Glomerular visceral epithelial cell (primary cell): ENCODE measurements at regions not wholly inside any gene's neighbourhood (a gene's known extent, or its start where the extent isn't known, plus 50 kb on each side); places are given as distances from the start of the nearest gene placed in this dataset.
"Not testable (repeated sequence)": the region's sequence is repeated elsewhere in the genome, so short reads cannot be mapped to it uniquely, and the experiment has no call there.

ENCODE experiments used
- DNase-seq: peaks from one replicate; pipeline ENCODE4 v3.0.0-alpha.2; 2016; ENCODE audit errors: extremely low spot score

DNA sequence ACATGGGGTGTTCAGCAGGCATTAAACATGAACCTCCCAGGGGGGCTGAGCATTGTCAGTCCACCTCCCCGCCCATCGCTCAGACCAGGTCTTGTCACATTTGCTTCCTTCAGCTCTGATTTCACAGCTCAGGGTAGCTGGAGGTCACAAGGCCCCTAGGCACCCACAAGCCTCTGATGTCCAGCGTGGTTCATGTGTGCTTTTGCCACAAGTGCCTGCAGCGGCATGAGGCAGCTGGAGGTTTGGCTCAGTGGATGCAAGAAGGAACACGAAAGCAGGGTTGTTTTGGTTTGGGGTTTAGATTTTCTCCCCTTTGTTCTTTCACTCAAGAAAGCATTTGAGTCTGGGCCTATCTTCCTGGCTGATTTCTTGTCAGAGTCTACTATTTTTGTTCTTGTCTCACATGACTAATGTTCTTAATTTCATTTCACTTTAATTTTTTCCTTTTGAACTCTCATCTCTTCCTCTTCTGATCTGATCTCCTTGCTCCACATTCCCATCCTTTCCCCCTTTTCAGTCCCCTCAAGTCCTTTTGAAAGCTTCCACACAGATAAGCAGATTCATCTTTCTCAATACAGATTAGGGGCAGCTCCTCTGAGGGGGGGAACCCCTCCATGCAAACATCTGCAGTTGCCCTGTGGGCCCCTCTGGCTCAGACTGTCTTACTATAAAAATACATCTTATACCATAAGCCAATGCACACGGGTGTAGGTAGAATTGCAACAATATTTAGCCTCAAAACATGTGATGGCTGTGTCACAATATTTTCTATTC, 68.1 kb upstream of the CEP85L start:
- no peak for DNase-seq

DNA sequence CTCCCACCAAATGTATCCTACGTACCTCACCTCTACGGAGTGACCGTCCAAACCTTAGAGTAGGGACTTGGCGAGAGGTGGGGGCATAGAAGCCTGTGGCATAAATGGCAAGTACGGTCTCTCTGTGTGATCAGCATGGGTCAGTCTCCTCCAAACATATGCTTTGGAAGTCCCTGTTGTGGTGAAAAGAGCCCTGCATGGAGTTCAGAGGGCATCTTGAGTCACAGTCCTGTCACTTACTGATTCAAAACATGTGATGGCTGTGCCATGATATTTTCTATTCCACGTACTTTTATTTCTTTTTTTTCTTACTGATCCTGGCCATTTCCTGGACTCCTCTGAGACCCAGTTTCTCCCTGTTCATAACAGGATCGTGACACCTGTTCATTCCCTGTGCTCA, 67.5 kb upstream of the CEP85L start:
- no peak for DNase-seq

DNA sequence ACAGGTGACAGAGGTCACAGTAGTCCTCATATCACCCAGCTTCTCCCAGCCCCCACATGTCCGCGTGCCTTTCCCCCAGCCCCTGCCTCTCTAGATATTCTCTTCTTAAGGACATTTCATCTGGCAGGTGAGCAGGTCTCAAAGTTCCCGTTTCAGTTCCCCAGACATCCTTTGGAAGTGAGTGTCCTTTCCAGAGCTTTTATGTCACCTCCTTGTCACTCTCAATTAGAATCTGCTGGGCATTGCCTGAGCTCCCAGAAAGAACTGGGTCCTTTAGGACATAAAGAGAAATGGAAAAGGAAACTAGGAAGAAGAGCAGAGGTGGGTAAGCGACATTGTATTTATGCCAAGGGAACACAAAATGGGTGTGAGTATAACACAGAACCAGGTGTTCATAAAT, 66.9 kb upstream of the CEP85L start:
- DNase-seq: no peak

DNA sequence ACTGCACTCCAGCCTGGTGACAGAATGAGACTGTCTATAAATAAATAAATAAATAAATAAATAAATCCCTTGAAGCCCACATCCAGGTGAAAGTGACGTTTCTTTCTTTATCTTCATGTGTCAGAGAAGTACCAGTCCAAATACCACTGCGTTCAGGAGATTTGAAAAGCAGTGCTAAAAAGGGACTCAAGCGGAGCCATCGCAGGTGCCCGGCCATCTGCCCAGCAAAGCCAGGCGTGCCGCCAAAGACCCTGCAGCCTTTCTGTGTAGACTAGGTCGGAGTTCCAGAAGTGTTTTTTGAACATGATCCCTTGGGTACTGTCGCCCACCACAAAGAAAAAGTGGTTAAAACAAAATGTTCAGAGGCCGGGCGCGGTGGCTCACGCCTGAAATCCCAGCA, 65.7 kb upstream of the CEP85L start:
- no peak for DNase-seq

DNA sequence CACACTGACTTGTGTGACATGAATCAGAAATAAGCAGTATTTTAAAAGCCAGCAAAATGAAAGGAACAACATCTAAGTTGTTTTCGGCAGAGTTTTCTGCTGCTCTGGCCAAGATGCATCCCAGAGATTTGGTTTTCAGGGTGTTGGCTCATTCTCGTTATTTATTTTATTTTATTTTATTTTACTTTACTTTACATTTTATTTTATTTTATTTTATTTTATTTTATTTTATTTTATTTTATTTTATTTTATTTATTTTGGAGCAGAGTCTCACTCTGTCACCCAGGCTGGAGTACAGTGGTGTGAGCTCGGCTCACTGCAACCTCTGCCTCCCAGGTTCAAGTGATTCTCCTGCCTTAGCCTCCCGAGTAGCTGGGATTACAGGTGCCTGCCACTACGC, 64.5 kb upstream of the CEP85L start:
- not testable (repeated sequence) for DNase-seq

DNA sequence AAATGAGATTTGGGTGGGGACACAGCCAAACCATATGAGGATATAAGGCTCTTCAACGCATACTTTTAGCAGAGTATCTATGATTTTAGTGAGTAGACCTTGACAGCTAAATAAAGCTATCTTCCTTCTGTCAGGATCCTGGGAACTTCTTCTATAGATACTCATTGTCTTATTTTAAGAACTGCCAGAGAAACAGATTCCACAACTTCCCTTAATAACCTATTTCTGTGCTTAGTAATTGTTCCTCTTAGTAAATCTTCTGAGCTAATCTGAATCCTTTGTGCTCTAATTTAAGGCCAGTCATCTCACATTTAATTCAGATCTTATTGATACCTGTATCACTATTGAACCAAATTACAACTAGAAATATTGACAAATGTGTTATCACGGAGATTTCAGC, 64.0 kb upstream of the CEP85L start:
- no peak for DNase-seq

DNA sequence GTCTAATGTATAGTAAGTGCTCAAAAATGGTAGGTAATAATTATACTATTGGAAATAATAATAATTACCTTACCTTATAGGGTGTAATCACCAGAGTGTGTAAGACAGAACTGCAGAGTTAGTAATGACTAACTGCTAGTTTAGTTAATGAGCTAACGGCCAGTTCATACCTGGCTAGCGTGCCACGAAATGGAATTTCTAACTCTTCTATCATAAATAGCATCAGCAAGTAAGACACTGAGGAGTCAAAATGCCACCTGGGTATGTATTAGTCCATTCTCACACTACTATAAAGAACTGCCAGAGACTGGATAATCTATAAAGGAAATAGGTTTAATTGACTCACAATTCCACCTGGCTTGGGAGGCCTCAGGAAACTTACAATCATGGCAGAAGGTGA, 63.4 kb upstream of the CEP85L start:
- no peak for DNase-seq

DNA sequence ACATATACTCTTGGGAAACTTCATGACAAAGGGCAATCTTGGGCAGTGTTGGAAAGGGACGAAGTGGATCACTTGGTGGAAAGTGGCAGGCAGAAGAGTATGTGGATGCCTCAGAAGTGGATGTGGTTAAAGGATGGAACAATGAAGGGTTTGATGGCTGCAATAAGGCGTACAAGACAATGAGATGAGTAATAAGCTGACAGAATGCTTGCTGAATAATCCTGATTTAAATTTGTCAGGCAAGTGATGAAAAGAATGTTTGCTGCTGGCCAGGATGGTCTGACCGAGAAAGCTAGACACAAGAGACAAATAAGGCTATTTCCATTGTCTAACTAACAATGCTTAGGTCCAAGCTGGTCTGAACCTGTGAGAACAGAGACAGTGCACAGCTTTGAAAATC, 61.6 kb upstream of the CEP85L start:
- DNase-seq: peak; percentile 33

DNA sequence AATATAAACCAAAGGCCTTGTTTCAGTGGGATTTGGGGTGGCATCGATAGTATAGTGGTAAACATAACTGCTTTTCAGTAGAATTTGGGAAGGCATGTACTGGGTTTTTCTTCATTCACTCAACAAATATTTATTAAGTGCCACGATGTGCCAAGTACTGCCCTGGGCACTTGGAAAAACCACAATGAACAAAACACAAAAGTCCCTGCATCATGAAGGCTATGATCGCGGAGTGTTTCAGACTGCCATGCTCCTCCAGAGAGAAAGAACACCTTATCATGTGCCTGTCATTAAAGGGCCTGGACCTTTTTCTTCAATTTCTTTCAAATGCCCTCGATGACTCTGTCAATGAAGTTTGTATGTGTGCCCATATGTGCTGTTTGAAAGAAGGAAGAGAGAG, 59.2 kb upstream of the CEP85L start:
- no peak for DNase-seq

DNA sequence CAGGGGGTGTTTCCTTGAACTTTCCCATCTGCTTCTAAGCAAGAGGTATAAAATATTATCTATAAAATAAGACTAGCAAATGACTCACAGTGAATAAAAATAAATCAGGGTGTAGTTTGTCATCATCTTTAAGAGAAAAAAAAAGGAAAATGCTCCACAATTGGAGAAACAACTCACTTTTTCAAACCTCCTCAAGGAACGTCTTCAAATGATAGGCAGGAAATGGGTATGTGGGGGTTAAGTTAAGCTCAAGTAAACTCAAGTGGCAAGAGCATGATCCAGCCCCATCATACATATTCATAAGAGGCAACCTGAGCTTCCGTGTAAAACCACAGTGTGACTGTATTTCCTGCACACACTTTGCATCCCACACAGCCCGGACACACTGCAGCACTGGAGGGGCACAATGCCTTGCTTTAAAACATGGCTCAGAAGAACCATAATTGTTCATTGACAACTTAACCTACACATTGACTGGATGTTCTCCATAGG, 58.5 kb upstream of the CEP85L start:
- DNase-seq: peak; percentile 84

DNA sequence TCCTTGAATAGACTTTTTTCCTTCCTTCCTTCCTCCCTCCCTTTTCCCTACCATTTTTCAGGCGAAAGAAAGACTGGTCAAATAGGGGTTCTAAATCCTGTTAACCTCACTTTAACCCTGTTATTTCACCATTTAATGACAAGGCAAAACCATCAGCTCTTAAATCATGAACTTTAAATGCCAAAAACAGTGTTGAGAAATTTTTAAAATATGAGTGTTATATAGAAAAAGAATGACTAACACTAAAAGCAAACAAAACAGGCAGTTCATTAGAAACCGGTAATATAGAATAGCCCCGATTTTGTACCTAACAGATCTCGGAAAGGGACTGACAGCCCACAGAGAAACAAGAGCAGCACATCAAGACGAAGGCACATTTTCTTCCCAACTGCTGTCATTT, 57.4 kb upstream of the CEP85L start:
- no peak for DNase-seq

DNA sequence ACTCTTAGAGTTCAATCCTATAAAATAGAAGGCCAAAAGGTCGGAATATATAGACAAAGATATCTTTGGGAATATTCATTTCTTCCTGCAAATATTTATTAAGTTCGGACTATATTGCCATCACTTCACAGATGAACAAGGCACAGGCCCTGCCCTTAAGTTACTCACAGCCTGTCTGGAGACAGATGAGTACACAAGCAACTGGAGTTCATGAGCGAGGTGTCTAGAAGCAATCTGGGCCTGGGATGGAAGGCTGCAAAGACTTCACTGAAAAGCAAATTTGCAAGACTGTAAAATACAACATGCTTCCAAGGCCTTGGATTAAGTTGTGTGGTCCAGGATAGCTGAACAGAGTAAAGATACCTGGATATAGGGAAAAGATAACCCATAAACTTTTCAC, 56.7 kb upstream of the CEP85L start:
- peak; percentile 52 for DNase-seq

DNA sequence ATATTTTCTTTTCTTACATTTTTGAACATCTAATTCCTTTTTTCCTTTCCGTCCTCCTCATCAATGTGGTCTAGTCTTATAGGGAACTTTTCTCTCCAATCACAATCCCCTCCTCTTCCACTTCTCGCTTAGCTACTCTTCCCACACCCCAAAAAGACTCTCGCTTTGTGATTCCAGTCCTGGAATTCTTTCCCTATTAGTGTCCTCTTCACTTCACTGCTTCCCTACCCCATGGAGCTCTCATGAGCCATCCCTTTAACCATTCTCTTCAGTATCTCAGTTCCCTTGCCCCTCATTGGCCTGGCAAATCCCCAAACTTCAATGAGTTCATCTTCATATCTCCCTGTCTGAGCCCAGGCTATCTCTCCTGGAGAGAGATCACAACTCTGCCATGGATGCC, 55.3 kb upstream of the CEP85L start:
- DNase-seq: peak; percentile 92

DNA sequence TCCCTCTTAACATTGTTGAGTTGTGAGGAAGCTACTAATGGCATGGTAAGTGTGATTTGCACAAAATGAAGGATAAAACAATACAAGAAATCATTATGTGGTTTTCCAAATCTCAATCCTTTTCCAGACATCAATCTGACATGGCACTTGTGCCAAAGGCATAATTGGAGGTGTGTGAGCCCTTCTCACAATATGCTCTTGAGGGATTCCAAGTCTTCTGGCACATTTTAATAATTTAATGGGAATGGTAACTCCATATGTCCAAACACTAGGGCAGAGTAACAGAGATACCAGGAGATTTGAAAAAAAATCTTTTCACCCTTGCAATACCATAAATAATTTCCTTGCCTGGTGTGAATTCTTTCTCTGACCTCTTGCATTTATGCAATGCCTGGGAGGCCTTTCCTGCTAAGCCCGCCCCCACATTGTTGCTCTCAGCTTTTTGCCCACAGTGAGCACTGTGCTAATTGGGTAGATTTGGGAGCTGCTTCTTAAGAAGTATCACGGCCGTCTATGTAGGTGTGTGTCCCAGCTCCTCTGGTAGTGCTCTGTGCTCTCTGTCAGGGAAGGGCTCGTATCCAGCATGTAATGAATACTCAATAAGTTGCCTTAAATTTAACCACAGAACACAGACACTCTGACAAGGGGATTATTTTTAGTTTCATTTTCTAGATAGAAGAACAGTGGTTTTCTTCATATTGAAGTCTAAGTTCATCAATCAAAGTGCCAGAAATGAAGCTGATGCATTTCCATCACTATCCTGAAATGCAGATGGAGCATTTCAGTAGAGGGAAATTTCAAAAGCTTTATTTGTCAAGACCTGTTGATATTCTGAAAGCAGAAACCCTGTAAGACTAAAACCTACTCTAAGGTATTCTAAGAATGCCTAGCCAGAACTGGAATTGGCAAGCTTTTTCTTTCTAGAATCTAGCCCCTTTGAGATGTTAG, 54.4 kb upstream of the CEP85L start:
- DNase-seq: peak; percentile 76

DNA sequence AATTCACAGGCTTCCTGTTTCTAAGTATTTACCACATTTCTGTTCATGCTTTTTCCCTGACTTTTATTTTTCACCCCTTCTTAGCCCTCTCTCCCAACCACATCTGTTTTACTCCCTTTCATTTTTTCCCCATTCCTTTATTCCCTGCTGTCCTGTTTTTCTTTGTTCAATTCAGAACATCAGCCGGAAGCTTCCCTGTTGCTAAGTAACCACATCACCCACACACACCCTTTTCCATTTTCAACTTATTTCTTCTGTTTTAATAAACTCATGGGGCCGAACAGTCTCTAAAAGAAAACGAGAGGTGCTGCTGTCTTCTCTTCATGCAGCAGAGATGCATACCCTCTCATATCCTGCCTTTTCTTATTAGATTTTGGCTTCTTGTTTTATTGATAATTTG, 53.5 kb upstream of the CEP85L start:
- no peak for DNase-seq

DNA sequence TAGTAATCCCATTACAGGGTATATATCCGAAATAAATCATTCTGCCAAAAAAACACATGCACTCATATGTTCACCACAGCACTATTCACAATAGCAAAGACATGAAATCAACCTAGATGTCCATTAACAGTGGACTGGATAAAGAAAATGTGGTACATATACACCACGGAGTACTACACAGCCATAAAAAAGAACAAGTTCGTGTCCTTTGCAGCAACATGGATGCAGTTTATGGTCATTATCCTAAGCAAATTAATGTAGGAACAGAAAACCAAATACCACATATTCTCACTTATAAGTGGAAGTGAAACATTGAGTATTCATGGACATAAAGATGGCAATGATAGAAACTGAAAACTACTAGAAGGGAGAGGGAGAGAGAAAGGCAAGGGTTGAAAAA, 49.9 kb upstream of the CEP85L start:
- DNase-seq: not testable (repeated sequence)
